Keratinocyte (primary cell): ENCODE measurements at regions not wholly inside any gene's neighbourhood (a gene's known extent, or its start where the extent isn't known, plus 50 kb on each side); places are given as distances from the start of the nearest gene placed in this dataset.

ENCODE experiments used
- DNase-seq: peaks from one replicate; pipeline ENCODE4 v3.0.0-alpha.2; 2011; ENCODE audit warnings: low read depth, missing footprints, low spot score
- FAIRE-seq: peaks from 2 replicates; lab custom pipeline; 2011; peaks lifted over from hg19 to GRCh38; lab: Jason Lieb, UNC
- H2AFZ ChIP-seq: 2 replicates; pipeline ENCODE4 v1.6.0; 2012; ENCODE audit warnings: low read length, control low read depth, inconsistent platforms; ENCODE audit not compliant: control insufficient read depth
- H3K27ac ChIP-seq: 2 replicates; pipeline ENCODE4 v1.5.1; 2011; ENCODE audit warnings: low read length; ENCODE audit not compliant: control insufficient read depth, insufficient read depth
- H3K27me3 ChIP-seq: 3 replicates; pipeline ENCODE4 v1.6.0; 2011; ENCODE audit warnings: low read length; ENCODE audit not compliant: control insufficient read depth, insufficient read depth; ENCODE audit errors: extremely low read depth
- H3K36me3 ChIP-seq, 2 experiments: 2 replicates in 1 of 2; 3 replicates in 1 of 2; pipeline ENCODE4 v1.5.1; 2011; ENCODE audit warnings: low read length in 2 of 2, mild to moderate bottlenecking in 1 of 2; ENCODE audit not compliant: control insufficient read depth in 2 of 2, insufficient read depth in 2 of 2; ENCODE audit errors: extremely low read depth in 1 of 2
- H3K4me1 ChIP-seq: 3 replicates; pipeline ENCODE4 v1.5.1; 2011; ENCODE audit warnings: low read length; ENCODE audit not compliant: control insufficient read depth, insufficient read depth; ENCODE audit errors: extremely low read depth
- H3K4me2 ChIP-seq: 3 replicates; pipeline ENCODE4 v1.6.0; 2011; ENCODE audit warnings: low read depth, low read length; ENCODE audit not compliant: control insufficient read depth, insufficient read depth; ENCODE audit errors: extremely low read depth
- H3K4me3 ChIP-seq, 3 experiments: fragments of 200-600 bp in 1 of 3; sonication (generic) in 1 of 3; 2 replicates in 2 of 3; 3 replicates in 1 of 3; pipeline ENCODE4 v1.5.1; 2011 to 2016; ENCODE audit warnings: low read length in 3 of 3, mild to moderate bottlenecking in 3 of 3, control low read depth in 2 of 3, inconsistent platforms in 1 of 3, low read depth in 1 of 3, mixed read lengths in 1 of 3, mixed run types in 1 of 3, moderate library complexity in 1 of 3; ENCODE audit not compliant: control insufficient read depth in 2 of 3, insufficient read depth in 2 of 3; ENCODE audit errors: extremely low read depth in 1 of 3
- H3K79me2 ChIP-seq: 2 replicates; pipeline ENCODE4 v1.6.0; 2012; ENCODE audit warnings: low read length; ENCODE audit not compliant: control insufficient read depth, insufficient read depth
- H3K9ac ChIP-seq: 3 replicates; pipeline ENCODE4 v1.6.0; 2011; ENCODE audit warnings: low read length; ENCODE audit not compliant: control insufficient read depth, insufficient read depth; ENCODE audit errors: extremely low read depth
- H3K9me1 ChIP-seq: 3 replicates; pipeline ENCODE4 v1.6.0; 2011; ENCODE audit warnings: low read length; ENCODE audit not compliant: control insufficient read depth, insufficient read depth; ENCODE audit errors: extremely low read depth
- H3K9me3 ChIP-seq: 2 replicates; pipeline ENCODE4 v1.5.1; 2012; ENCODE audit warnings: low read depth, low read length; ENCODE audit not compliant: control insufficient read depth
- H4K20me1 ChIP-seq: 3 replicates; pipeline ENCODE4 v1.6.0; 2011; ENCODE audit warnings: low read length; ENCODE audit not compliant: control insufficient read depth, insufficient read depth; ENCODE audit errors: extremely low read depth
- CTCF ChIP-seq, 3 experiments: IDR thresholded peaks in 1 of 3; conservative IDR thresholded peaks in 1 of 3; optimal IDR thresholded peaks in 1 of 3; 2 replicates in 2 of 3; 3 replicates in 1 of 3; pipeline versions ENCODE3 to v1.5.1; 2011; ENCODE audit warnings: low read length in 3 of 3, mild to moderate bottlenecking in 3 of 3, moderate library complexity in 2 of 3, control low read depth in 1 of 3, inconsistent platforms in 1 of 3; ENCODE audit not compliant: insufficient read depth in 2 of 3; ENCODE audit errors: extremely low read depth in 1 of 3
- EZH2 ChIP-seq: IDR thresholded peaks from one replicate; pipeline ENCODE4 v1.6.1; 2012; ENCODE audit warnings: inconsistent platforms, mild to moderate bottlenecking, low read length, moderate library complexity
- dilution Hi-C: fragments of 300-500 bp; cut with MboI; formaldehyde crosslinking; loops from one replicate; pipeline ENCODE4 v1.7.0; 2020; ENCODE audit warnings: low sequenced_read_pairs; ENCODE audit not compliant: extremely low pct_ligation_motif_present

GRCh38 chr13:50609011-50609410, 234.5 kb downstream of the DLEU7 start:
- FAIRE-seq (no peak), DNase-seq (no peak)
- Histone ChIP-seq H3K9me3 (no peaks in the 10 kb centered on the region), H3K36me3 (no peaks in the 10 kb centered on the region), H3K9me1 (no peaks in the 10 kb centered on the region), H3K27ac (no peak overlapping the region), H3K79me2 (no peaks in the 10 kb centered on the region), H4K20me1 (no peaks in the 10 kb centered on the region), H3K4me2 (no peak overlapping the region), H3K27me3 (peaks cover 13% of the 10 kb centered on the region), H3K4me3 (no peak overlapping the region), H3K9ac (no peak overlapping the region), H2AFZ (no peak overlapping the region), H3K4me1 (no peaks in the 10 kb centered on the region)
- dilution Hi-C loops = no loop called here
- TF ChIP-seq CTCF (optimal IDR thresholded peaks at IDR 0.05 in 1 of 3, IDR thresholded peaks at IDR 0.05 in 1 of 3, conservative IDR thresholded peaks at IDR 0.05 in 1 of 3; ENCODE audit: extremely low read depth in 1 of 3, insufficient read depth in 2 of 3, low read length in 3 of 3) (no peak), EZH2 (no peak)

DNA sequence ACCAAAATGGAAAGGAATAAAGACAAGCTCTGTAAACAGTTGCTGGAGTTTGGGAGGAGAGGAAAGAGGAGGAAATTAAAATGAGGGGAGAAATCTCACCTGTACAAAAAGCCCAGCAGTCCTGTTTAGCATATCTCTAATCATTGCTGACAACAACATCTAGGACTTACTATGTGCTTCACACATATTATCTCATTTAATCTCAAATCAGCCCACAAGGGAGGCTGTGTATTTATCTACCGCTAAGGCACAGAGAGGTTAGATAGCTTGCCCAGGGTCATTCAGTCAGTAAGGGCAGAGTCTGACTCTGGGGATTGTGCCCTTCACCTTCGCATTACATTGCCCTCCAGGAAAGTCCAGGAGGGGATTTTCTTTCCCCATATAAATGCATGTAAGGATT, 233.3 kb downstream of the DLEU7 start:
- dilution Hi-C loops = no loop called here

More for the DNA sequence above, 233.3 kb downstream of the DLEU7 start:
- FAIRE-seq (no peak), DNase-seq (no peak)
- no peaks in the 10 kb centered on the region for H4K20me1 ChIP-seq
- H3K9me3 ChIP-seq = no peaks in the 10 kb centered on the region
- H3K9ac ChIP-seq = no peak overlapping the region
- TF ChIP-seq CTCF (optimal IDR thresholded peaks at IDR 0.05 in 1 of 3, IDR thresholded peaks at IDR 0.05 in 1 of 3, conservative IDR thresholded peaks at IDR 0.05 in 1 of 3; ENCODE audit: extremely low read depth in 1 of 3, insufficient read depth in 2 of 3, low read length in 3 of 3) (no peak), EZH2 (no peak)
- no peaks in the 10 kb centered on the region for H3K9me1 ChIP-seq
- H2AFZ ChIP-seq = no peak overlapping the region
- peaks cover 13% of the 10 kb centered on the region for H3K27me3 ChIP-seq
- no peaks in the 10 kb centered on the region for H3K4me1 ChIP-seq
- H3K79me2 ChIP-seq = no peaks in the 10 kb centered on the region
- H3K4me3 ChIP-seq = no peak overlapping the region
- no peak overlapping the region for H3K27ac ChIP-seq
- H3K36me3 ChIP-seq = no peaks in the 10 kb centered on the region
- H3K4me2 ChIP-seq = no peak overlapping the region
